Gastroesophageal sphincter (tissue), 4 donors: ENCODE measurements at regions not wholly inside any gene's neighbourhood (a gene's known extent, or its start where the extent isn't known, plus 50 kb on each side); places are given as distances from the start of the nearest gene placed in this dataset.
"Not testable (repeated sequence)": the region's sequence is repeated elsewhere in the genome, so short reads cannot be mapped to it uniquely, and the experiment has no call there.

ENCODE experiments used
- ATAC-seq: fragments of 150-250 bp; one replicate; pipeline ENCODE4 v1.9.1; 2016; ENCODE audit warnings: mild to moderate bottlenecking, moderate library complexity
- H3K27ac ChIP-seq, 4 donors: fragments of 200-600 bp; sonication (generic) in 3 of 4; 1 replicate in 3 of 4; 2 replicates in 1 of 4; pipeline ENCODE4 v1.5.1; 2016 to 2019
- H3K27me3 ChIP-seq: fragments of 200-600 bp; sonication (generic); one replicate; pipeline ENCODE4 v1.5.1; 2019
- H3K36me3 ChIP-seq, 2 donors: fragments of 200-600 bp; sonication (generic); one replicate each; pipeline ENCODE4 v1.5.1; 2019; ENCODE audit warnings: control low read depth in 1 of 2
- H3K4me1 ChIP-seq, 3 donors: fragments of 200-600 bp; sonication (generic); 1 replicate in 2 of 3; 2 replicates in 1 of 3; pipeline ENCODE4 v1.5.1; 2016 to 2019; ENCODE audit warnings: control low read depth in 2 of 3
- H3K4me3 ChIP-seq, 2 donors: fragments of 200-600 bp; sonication (generic); one replicate each; pipeline ENCODE4 v1.5.1; 2019; ENCODE audit warnings: mild to moderate bottlenecking in 1 of 2, moderate library complexity in 1 of 2
- H3K9me3 ChIP-seq, 3 donors: fragments of 200-600 bp; sonication (generic); one replicate each; pipeline ENCODE4 v1.5.1; 2017 to 2019; ENCODE audit warnings: control low read depth in 2 of 3
- EP300 ChIP-seq: sonication (generic); formaldehyde crosslinking; IDR thresholded peaks from one replicate; pipeline ENCODE4 v1.6.1; 2017; ENCODE audit warnings: antibody characterized with exemption, mild to moderate bottlenecking
- POLR2A ChIP-seq, 2 donors: fragments of 450-650 bp; IDR thresholded peaks; one replicate each; pipeline ENCODE4 v1.6.1; 2017; ENCODE audit warnings: antibody characterized with exemption in 2 of 2, mild to moderate bottlenecking in 2 of 2, moderate library complexity in 1 of 2
- POLR2AphosphoS5 ChIP-seq: sonication (generic); formaldehyde crosslinking; IDR thresholded peaks from one replicate; pipeline ENCODE4 v1.6.1; 2017; ENCODE audit warnings: antibody characterized with exemption
- WGBS, 2 donors: methylation state at CpG; one replicate each; pipeline ENCODE4 v1.1.5; 2018; ENCODE audit warnings: low coverage in 1 of 2; 5-methylcytosine and 5-hydroxymethylcytosine counted together
- TF ChIP-seq, protein P1 (sequence below), 4 experiments: fragments of 200-600 bp in 2 of 4; fragments of 450-650 bp in 2 of 4; sonication (generic) in 1 of 4; IDR thresholded peaks; one replicate each; pipeline ENCODE4 v1.5.1; 2017 to 2019; ENCODE audit warnings: antibody characterized with exemption in 4 of 4, mild to moderate bottlenecking in 2 of 4, moderate library complexity in 2 of 4

DNA sequence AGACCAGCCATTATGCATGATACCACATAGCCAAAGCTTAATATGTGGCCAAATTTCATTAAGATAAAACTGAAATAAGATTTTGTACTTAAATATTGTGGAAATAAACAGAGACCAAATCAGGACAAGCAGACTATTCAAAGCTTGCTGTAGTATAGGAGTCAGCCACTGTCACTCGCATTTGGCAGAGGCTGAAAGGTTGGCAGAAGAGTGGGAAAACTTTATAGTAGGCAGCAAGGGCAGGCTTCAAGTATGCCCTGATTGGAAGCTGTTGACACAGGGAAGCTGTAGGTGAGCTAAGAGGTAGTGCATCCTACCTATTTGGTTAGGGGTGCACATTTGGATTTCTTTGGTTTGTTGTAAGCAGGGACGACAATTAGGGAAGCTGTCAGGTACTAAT lies 202.5 kb upstream of the PDZRN3 start:
- ATAC-seq = no peak
- TF ChIP-seq, protein P1, sequence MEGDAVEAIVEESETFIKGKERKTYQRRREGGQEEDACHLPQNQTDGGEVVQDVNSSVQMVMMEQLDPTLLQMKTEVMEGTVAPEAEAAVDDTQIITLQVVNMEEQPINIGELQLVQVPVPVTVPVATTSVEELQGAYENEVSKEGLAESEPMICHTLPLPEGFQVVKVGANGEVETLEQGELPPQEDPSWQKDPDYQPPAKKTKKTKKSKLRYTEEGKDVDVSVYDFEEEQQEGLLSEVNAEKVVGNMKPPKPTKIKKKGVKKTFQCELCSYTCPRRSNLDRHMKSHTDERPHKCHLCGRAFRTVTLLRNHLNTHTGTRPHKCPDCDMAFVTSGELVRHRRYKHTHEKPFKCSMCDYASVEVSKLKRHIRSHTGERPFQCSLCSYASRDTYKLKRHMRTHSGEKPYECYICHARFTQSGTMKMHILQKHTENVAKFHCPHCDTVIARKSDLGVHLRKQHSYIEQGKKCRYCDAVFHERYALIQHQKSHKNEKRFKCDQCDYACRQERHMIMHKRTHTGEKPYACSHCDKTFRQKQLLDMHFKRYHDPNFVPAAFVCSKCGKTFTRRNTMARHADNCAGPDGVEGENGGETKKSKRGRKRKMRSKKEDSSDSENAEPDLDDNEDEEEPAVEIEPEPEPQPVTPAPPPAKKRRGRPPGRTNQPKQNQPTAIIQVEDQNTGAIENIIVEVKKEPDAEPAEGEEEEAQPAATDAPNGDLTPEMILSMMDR (IDR thresholded peaks at IDR 0.05) = no peak
- TF ChIP-seq POLR2AphosphoS5 (no peak), POLR2A (IDR thresholded peaks at IDR 0.05) (no peak), EP300 (no peak)
- H3K36me3 ChIP-seq = no peaks in the 10 kb centered on the region
- H3K4me3 ChIP-seq = no peak overlapping the region
- no peak overlapping the region for H3K27ac ChIP-seq
- WGBS, 2 donors = 38 to 57% methylated on average over 2 of the region's 2 CpGs
- no peaks in the 10 kb centered on the region for H3K9me3 ChIP-seq
- H3K27me3 ChIP-seq = no peaks in the 10 kb centered on the region
- peaks cover 0 to 14% (median 0%) of the 10 kb centered on the region in 3 donors for H3K4me1 ChIP-seq

DNA sequence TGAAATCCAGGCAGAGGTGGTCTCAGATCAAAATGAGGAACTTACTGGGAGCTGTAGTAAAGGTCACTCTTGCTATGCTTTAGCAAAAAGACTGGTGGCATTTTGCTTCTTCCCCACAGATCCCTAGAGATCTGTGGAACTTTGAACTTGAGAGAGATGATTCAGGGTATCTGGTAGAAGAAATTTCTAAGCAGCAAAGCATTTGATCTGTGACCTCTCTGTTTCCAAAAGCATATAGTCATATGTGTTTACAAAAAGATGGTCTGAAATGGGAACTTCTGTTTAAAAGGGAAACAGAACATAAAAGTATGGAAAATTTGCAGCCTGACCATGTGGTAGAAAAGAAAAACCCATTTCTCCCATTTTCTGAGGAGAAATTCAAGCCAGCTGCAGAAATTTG lies 196.2 kb upstream of the PDZRN3 start:
- not testable (repeated sequence) for H3K4me3 ChIP-seq, H3K4me1 ChIP-seq, H3K27me3 ChIP-seq, H3K27ac ChIP-seq, H3K9me3 ChIP-seq, H3K36me3 ChIP-seq, ATAC-seq

DNA sequence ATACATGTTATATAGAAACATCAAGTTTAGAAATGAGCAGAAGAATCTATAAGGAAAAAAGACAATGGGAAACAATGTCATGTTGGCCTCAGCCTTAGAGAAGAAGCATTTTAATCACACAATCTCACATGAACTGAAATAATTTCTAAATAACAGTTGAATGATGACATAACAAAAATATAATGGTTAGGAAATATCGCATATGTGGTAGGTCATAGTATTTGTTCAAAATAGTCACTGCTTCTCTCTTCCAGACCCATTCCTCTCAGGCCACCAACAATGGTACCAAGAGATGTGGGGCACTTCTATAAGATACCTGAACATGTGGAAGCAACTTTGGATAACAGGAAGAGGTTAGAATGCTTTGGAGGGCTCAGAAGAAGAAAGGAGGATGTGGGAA lies 195.7 kb upstream of the PDZRN3 start:
- H3K4me3 ChIP-seq = no peak overlapping the region
- 71 to 85% methylated on average over 1 of the region's 1 CpG for WGBS, 2 donors
- H3K9me3 ChIP-seq = no peaks in the 10 kb centered on the region
- no peak for TF ChIP-seq POLR2AphosphoS5
- no peak for TF ChIP-seq POLR2A (IDR thresholded peaks at IDR 0.05)
- TF ChIP-seq EP300 = no peak
- TF ChIP-seq, protein P1 (IDR thresholded peaks at IDR 0.05) = no peak
- no peaks in the 10 kb centered on the region for H3K4me1 ChIP-seq
- no peak for ATAC-seq
- no peaks in the 10 kb centered on the region for H3K36me3 ChIP-seq
- H3K27me3 ChIP-seq = no peaks in the 10 kb centered on the region
- H3K27ac ChIP-seq = no peak overlapping the region

DNA sequence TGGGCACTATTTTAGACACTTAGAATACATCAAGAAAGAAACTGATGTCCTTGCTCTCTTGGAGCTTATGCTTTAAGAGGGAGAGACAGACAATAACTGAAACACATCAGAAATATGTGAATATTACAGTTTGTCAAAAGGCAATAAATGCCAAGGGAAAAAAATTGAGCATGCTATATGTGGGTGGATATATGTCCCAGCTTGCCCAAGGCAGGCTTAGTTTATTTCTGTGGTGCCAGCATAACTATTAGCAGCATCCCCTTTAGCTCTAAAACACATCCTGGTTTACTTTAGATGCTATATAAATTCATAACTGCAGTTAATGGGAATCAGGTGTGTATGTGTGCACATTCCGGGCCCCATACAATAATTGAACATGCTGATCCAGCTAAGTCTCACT lies 191.2 kb upstream of the PDZRN3 start:
- no peak overlapping the region for H3K27ac ChIP-seq
- 89 to 100% methylated on average over 1 of the region's 1 CpG for WGBS, 2 donors

DNA sequence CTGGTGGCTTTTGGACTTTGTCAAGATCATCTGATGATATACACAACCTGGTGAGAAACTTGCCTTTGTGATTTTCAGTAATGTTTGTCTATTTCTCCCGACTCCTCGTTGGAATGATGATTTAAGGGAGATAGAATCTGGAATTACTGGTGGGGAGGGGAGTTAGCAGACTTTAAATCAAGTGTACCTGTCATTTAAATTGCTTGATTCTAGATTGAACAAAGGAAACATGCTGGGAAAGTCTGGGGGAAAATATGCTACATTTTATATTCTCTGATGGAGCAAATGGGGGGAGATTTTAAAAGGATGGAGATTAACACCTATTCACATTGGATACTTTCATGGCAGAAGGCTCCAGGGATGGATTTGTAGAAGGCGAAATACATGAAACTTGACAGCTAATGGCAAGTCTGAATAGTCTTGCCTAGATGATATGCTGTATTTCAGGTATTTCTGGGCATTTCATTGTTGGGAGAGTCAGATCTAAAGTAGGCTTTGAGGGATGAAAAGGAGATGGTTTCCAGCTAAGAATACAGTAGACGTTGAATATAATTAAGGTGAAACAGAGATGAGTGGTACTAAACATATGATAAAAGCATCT lies 189.1 kb upstream of the PDZRN3 start:
- H3K27me3 ChIP-seq = no peaks in the 10 kb centered on the region
- H3K27ac ChIP-seq = no peak overlapping the region
- H3K36me3 ChIP-seq = no peaks in the 10 kb centered on the region
- WGBS, 2 donors = 89 to 91% methylated on average over 1 to 4 of the region's 4 CpGs
- H3K9me3 ChIP-seq = no peaks in the 10 kb centered on the region
- TF ChIP-seq POLR2AphosphoS5 (no peak), POLR2A (IDR thresholded peaks at IDR 0.05) (no peak), EP300 (no peak)
- TF ChIP-seq, protein P1 (IDR thresholded peaks at IDR 0.05) = no peak
- H3K4me1 ChIP-seq = no peaks in the 10 kb centered on the region
- no peak overlapping the region for H3K4me3 ChIP-seq
- ATAC-seq = no peak

More for the DNA sequence above, 191.2 kb upstream of the PDZRN3 start:
- no peak for TF ChIP-seq EP300
- no peak for TF ChIP-seq POLR2AphosphoS5
- TF ChIP-seq POLR2A (IDR thresholded peaks at IDR 0.05) = no peak
- TF ChIP-seq, protein P1 (IDR thresholded peaks at IDR 0.05) = no peak
- Histone ChIP-seq H3K4me3 (no peak overlapping the region), H3K27me3 (no peaks in the 10 kb centered on the region), H3K9me3 (no peaks in the 10 kb centered on the region), H3K36me3 (no peaks in the 10 kb centered on the region), H3K4me1 (no peaks in the 10 kb centered on the region)
- no peak for ATAC-seq
